ENCODE measurements at regions not wholly inside any gene's neighbourhood (a gene's known extent, or its start where the extent isn't known, plus 50 kb on each side); places are given as distances from the start of the nearest gene placed in this dataset.

- no peak for ATAC-seq
- H3K9me3 ChIP-seq, result peaks cover 0 to 52% of the 10 kb centered on the region in 2 donors
- intact Hi-C loops (cut with DNase I), result no loop called here
Measured at GRCh38 chr9:81445331-81445921, 243.9 kb downstream of the TLE1 start.

GRCh38 chr9:81431641-81432040 lies 257.7 kb downstream of the TLE1 start:
- no peak for DNase-seq
- intact Hi-C loops (cut with DNase I), result no loop called here
- ATAC-seq, result no peak
- Histone ChIP-seq H3K27me3 (no peaks in the 10 kb centered on the region), H3K9me3 (peaks cover 0 to 35% of the 10 kb centered on the region in 2 donors), H3K4me3 (no peak overlapping the region), H3K4me1 (no peaks in the 10 kb centered on the region), H3K36me3 (no peaks in the 10 kb centered on the region), H3K27ac (no peak overlapping the region)
- no peak for TF ChIP-seq CTCF (IDR thresholded peaks at IDR 0.05)

More at GRCh38 chr9:81445331-81445921, 243.9 kb downstream of the TLE1 start:
- Histone ChIP-seq H3K27me3 (no peaks in the 10 kb centered on the region), H3K4me1 (no peaks in the 10 kb centered on the region), H3K36me3 (no peaks in the 10 kb centered on the region), H3K27ac (no peak overlapping the region), H3K4me3 (no peak overlapping the region)
- TF ChIP-seq CTCF (IDR thresholded peaks at IDR 0.05), result no peak
- DNase-seq, result no peak

- intact Hi-C loops (cut with DNase I), result no loop called here
- H3K9me3 ChIP-seq, result peaks cover 0 to 43% of the 10 kb centered on the region in 2 donors
- H3K36me3 ChIP-seq, result no peaks in the 10 kb centered on the region
- no peak for TF ChIP-seq CTCF (IDR thresholded peaks at IDR 0.05)
- no peak overlapping the region for H3K4me3 ChIP-seq
- no peaks in the 10 kb centered on the region for H3K27me3 ChIP-seq
- H3K27ac ChIP-seq, result no peak overlapping the region
- no peak for ATAC-seq
- no peaks in the 10 kb centered on the region for H3K4me1 ChIP-seq
- DNase-seq, result peak in 2 of 4 donors; percentile 30 to 35
Measured at GRCh38 chr9:81430727-81431126, 258.6 kb downstream of the TLE1 start.

GRCh38 chr9:81427870-81428269 lies 261.5 kb downstream of the TLE1 start:
- no peak for ATAC-seq
- intact Hi-C loops (cut with DNase I), result no loop called here
- H3K4me1 ChIP-seq, result no peaks in the 10 kb centered on the region
- no peak for DNase-seq
- H3K27ac ChIP-seq, result no peak overlapping the region
- no peaks in the 10 kb centered on the region for H3K27me3 ChIP-seq
- H3K4me3 ChIP-seq, result no peak overlapping the region
- H3K36me3 ChIP-seq, result no peaks in the 10 kb centered on the region
- peaks cover 0 to 47% of the 10 kb centered on the region in 2 donors for H3K9me3 ChIP-seq
- TF ChIP-seq CTCF (IDR thresholded peaks at IDR 0.05), result no peak

- TF ChIP-seq CTCF (IDR thresholded peaks at IDR 0.05), result no peak
- intact Hi-C loops (cut with DNase I), result no loop called here
- no peaks in the 10 kb centered on the region for H3K36me3 ChIP-seq
- H3K4me1 ChIP-seq, result no peaks in the 10 kb centered on the region
- no peak overlapping the region for H3K27ac ChIP-seq
- H3K4me3 ChIP-seq, result no peak overlapping the region
- no peaks in the 10 kb centered on the region for H3K27me3 ChIP-seq
- H3K9me3 ChIP-seq, result peaks cover 0 to 48% of the 10 kb centered on the region in 2 donors
- no peak for DNase-seq
- no peak for ATAC-seq
Measured at GRCh38 chr9:81424431-81424830, 264.9 kb downstream of the TLE1 start.

All from left lung (tissue), 4 donors.